HEK293 (cell line): ENCODE measurements at regions not wholly inside any gene's neighbourhood (a gene's known extent, or its start where the extent isn't known, plus 50 kb on each side); places are given as distances from the start of the nearest gene placed in this dataset.

Source experiments
- SP2 ChIP-seq: fragments of 450-650 bp; formaldehyde crosslinking; IDR thresholded peaks from 2 replicates; pipeline ENCODE4 v1.5.1; 2016; ENCODE audit warnings: missing biosample characterization, missing genetic modification characterization
- ZNF660 ChIP-seq: fragments of 450-650 bp; IDR thresholded peaks from 2 replicates; pipeline ENCODE4 v1.5.1; 2018; ENCODE audit warnings: missing biosample characterization, mild to moderate bottlenecking, missing genetic modification characterization
- TF ChIP-seq, protein P1 (sequence below): fragments of 450-650 bp; formaldehyde crosslinking; IDR thresholded peaks from 2 replicates; pipeline ENCODE4 v1.5.1; 2016; ENCODE audit warnings: missing biosample characterization, missing genetic modification characterization

DNA sequence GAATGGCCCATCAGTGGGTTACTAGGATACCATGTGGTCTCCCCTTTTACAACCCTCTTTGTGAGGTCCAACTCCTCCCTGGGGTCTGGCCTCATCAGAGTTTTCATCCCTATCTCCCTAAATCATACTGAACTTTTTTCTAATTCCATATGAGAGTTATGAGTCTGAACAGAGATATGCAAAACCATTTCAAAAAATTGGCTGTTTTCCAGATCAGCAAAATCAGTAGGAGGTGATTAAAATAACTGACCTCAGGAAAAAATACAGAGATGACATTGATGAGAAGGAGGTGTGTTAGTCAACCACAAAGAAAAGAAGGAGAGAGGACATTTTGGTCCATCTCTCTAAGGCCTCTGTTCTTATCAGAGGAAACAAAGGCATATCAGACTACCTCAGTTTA is 200.8 kb upstream of the CFAP20DC start:
- TF ChIP-seq, protein P1, sequence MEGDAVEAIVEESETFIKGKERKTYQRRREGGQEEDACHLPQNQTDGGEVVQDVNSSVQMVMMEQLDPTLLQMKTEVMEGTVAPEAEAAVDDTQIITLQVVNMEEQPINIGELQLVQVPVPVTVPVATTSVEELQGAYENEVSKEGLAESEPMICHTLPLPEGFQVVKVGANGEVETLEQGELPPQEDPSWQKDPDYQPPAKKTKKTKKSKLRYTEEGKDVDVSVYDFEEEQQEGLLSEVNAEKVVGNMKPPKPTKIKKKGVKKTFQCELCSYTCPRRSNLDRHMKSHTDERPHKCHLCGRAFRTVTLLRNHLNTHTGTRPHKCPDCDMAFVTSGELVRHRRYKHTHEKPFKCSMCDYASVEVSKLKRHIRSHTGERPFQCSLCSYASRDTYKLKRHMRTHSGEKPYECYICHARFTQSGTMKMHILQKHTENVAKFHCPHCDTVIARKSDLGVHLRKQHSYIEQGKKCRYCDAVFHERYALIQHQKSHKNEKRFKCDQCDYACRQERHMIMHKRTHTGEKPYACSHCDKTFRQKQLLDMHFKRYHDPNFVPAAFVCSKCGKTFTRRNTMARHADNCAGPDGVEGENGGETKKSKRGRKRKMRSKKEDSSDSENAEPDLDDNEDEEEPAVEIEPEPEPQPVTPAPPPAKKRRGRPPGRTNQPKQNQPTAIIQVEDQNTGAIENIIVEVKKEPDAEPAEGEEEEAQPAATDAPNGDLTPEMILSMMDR (tag by site-specific recombination): no peak
- TF ChIP-seq SP2 (tag by site-specific recombination) (no peak), ZNF660 (tag by site-specific recombination) (no peak)
